ENCODE measurements at regions not wholly inside any gene's neighbourhood (a gene's known extent, or its start where the extent isn't known, plus 50 kb on each side); places are given as distances from the start of the nearest gene placed in this dataset.

DNA sequence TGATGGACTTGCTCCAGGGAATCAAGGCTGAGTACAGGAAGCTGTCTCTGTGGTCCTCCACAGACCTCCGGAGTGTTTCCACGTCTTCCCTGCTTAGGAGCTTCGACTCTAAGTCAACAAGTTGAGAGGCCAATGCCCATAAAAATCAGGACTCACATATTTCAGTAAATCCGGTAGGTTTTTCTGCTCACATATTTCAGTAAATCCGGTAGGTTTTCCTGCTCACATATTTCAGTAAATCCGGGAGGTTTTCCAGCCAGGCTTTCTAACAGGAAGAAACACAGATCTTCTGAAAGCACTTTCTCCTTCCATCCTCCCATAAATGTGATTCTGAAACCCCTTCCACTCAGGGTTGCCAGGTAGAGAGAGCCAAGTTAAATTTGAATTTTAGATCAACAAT, 340.1 kb upstream of the SHH start (continued):
- TF ChIP-seq STAT1 (IDR thresholded peaks at IDR 0.05; ENCODE audit: unreplicated experiment) (no peak), NANOG (IDR thresholded peaks at IDR 0.05; ENCODE audit: borderline replicate concordance) (no peak), EZH2 (IDR thresholded peaks at IDR 0.05; ENCODE audit: low read depth, unreplicated experiment) (no peak), ZNF331 (CRISPR knock-in tag; IDR thresholded peaks at IDR 0.05; ENCODE audit: low read depth) (no peak), CREB1 (CRISPR knock-in tag; IDR thresholded peaks at IDR 0.05; ENCODE audit: low read depth) (no peak), POLR2AphosphoS5 (IDR thresholded peaks at IDR 0.05; ENCODE audit: low read depth) (no peak), EZH2phosphoT487 (IDR thresholded peaks at IDR 0.05; ENCODE audit: unreplicated experiment) (no peak)
- TF ChIP-seq, protein P1, sequence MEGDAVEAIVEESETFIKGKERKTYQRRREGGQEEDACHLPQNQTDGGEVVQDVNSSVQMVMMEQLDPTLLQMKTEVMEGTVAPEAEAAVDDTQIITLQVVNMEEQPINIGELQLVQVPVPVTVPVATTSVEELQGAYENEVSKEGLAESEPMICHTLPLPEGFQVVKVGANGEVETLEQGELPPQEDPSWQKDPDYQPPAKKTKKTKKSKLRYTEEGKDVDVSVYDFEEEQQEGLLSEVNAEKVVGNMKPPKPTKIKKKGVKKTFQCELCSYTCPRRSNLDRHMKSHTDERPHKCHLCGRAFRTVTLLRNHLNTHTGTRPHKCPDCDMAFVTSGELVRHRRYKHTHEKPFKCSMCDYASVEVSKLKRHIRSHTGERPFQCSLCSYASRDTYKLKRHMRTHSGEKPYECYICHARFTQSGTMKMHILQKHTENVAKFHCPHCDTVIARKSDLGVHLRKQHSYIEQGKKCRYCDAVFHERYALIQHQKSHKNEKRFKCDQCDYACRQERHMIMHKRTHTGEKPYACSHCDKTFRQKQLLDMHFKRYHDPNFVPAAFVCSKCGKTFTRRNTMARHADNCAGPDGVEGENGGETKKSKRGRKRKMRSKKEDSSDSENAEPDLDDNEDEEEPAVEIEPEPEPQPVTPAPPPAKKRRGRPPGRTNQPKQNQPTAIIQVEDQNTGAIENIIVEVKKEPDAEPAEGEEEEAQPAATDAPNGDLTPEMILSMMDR (conservative IDR thresholded peaks at IDR 0.05; ENCODE audit: low read depth in 2 of 2): no peak
- TF ChIP-seq, protein P2, sequence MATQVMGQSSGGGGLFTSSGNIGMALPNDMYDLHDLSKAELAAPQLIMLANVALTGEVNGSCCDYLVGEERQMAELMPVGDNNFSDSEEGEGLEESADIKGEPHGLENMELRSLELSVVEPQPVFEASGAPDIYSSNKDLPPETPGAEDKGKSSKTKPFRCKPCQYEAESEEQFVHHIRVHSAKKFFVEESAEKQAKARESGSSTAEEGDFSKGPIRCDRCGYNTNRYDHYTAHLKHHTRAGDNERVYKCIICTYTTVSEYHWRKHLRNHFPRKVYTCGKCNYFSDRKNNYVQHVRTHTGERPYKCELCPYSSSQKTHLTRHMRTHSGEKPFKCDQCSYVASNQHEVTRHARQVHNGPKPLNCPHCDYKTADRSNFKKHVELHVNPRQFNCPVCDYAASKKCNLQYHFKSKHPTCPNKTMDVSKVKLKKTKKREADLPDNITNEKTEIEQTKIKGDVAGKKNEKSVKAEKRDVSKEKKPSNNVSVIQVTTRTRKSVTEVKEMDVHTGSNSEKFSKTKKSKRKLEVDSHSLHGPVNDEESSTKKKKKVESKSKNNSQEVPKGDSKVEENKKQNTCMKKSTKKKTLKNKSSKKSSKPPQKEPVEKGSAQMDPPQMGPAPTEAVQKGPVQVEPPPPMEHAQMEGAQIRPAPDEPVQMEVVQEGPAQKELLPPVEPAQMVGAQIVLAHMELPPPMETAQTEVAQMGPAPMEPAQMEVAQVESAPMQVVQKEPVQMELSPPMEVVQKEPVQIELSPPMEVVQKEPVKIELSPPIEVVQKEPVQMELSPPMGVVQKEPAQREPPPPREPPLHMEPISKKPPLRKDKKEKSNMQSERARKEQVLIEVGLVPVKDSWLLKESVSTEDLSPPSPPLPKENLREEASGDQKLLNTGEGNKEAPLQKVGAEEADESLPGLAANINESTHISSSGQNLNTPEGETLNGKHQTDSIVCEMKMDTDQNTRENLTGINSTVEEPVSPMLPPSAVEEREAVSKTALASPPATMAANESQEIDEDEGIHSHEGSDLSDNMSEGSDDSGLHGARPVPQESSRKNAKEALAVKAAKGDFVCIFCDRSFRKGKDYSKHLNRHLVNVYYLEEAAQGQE (IDR thresholded peaks at IDR 0.05; ENCODE audit: unreplicated experiment): no peak
- TF ChIP-seq, protein P3, sequence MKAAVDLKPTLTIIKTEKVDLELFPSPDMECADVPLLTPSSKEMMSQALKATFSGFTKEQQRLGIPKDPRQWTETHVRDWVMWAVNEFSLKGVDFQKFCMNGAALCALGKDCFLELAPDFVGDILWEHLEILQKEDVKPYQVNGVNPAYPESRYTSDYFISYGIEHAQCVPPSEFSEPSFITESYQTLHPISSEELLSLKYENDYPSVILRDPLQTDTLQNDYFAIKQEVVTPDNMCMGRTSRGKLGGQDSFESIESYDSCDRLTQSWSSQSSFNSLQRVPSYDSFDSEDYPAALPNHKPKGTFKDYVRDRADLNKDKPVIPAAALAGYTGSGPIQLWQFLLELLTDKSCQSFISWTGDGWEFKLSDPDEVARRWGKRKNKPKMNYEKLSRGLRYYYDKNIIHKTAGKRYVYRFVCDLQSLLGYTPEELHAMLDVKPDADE (IDR thresholded peaks at IDR 0.05): no peak

DNA sequence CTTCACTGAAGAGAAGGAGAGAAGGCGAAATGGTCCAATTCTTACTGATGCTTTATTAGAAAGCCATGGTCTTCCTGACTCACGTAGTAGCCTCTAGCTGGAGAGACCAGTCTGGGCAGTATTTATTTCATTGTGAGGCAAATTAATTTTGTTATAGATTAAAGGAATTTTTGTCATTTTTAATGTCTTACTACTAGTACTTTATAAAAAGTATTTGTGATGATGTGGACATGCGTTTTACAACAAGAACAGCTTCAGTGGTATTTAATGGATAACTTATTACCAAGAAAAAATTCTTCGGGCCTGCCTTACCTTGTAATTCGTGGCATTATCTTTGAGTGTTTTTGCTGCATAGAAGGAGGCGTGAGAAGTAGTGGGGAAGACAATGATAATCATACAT, 339.4 kb upstream of the SHH start:
- H2AFZ ChIP-seq: no peak overlapping the region
- H3F3A ChIP-seq (replicated peaks; ENCODE audit: low read depth): no peaks in the 10 kb centered on the region
- H3K9me3 Mint-ChIP-seq: peaks cover 7% of the 10 kb centered on the region
- H3K4me3 ChIP-seq: no peak overlapping the region
- H4K20me1 ChIP-seq (replicated peaks; ENCODE audit: insufficient read depth): no peaks in the 10 kb centered on the region
- no peaks in the 10 kb centered on the region for H3K36me3 ChIP-seq (ENCODE audit: insufficient read depth)
- no peaks in the 10 kb centered on the region for H3K9me2 ChIP-seq (ENCODE audit: insufficient read depth)
- ATAC-seq (no peak), DNase-seq (ENCODE audit: low spot score) (no peak)
- H3K79me2 ChIP-seq (replicated peaks; ENCODE audit: insufficient read depth): no peaks in the 10 kb centered on the region
- no peaks in the 10 kb centered on the region for H3K4me1 ChIP-seq (ENCODE audit: insufficient read depth)
- H3K27ac Mint-ChIP-seq: no peak overlapping the region
- no peak overlapping the region for H3K4me3 Mint-ChIP-seq
- H3K36me3 Mint-ChIP-seq (ENCODE audit: low read depth): no peaks in the 10 kb centered on the region
- peaks cover 11% of the 10 kb centered on the region for H3K27me3 Mint-ChIP-seq (ENCODE audit: insufficient read depth, low read depth, poor library complexity)
- H3K4me1 Mint-ChIP-seq: peaks cover 22% of the 10 kb centered on the region
- H3K27ac ChIP-seq (ENCODE audit: low read depth): no peak overlapping the region
- no peak overlapping the region for H3K4me2 ChIP-seq
- no peaks in the 10 kb centered on the region for H3K27me3 ChIP-seq (ENCODE audit: insufficient read depth)
- TF ChIP-seq, protein P4, sequence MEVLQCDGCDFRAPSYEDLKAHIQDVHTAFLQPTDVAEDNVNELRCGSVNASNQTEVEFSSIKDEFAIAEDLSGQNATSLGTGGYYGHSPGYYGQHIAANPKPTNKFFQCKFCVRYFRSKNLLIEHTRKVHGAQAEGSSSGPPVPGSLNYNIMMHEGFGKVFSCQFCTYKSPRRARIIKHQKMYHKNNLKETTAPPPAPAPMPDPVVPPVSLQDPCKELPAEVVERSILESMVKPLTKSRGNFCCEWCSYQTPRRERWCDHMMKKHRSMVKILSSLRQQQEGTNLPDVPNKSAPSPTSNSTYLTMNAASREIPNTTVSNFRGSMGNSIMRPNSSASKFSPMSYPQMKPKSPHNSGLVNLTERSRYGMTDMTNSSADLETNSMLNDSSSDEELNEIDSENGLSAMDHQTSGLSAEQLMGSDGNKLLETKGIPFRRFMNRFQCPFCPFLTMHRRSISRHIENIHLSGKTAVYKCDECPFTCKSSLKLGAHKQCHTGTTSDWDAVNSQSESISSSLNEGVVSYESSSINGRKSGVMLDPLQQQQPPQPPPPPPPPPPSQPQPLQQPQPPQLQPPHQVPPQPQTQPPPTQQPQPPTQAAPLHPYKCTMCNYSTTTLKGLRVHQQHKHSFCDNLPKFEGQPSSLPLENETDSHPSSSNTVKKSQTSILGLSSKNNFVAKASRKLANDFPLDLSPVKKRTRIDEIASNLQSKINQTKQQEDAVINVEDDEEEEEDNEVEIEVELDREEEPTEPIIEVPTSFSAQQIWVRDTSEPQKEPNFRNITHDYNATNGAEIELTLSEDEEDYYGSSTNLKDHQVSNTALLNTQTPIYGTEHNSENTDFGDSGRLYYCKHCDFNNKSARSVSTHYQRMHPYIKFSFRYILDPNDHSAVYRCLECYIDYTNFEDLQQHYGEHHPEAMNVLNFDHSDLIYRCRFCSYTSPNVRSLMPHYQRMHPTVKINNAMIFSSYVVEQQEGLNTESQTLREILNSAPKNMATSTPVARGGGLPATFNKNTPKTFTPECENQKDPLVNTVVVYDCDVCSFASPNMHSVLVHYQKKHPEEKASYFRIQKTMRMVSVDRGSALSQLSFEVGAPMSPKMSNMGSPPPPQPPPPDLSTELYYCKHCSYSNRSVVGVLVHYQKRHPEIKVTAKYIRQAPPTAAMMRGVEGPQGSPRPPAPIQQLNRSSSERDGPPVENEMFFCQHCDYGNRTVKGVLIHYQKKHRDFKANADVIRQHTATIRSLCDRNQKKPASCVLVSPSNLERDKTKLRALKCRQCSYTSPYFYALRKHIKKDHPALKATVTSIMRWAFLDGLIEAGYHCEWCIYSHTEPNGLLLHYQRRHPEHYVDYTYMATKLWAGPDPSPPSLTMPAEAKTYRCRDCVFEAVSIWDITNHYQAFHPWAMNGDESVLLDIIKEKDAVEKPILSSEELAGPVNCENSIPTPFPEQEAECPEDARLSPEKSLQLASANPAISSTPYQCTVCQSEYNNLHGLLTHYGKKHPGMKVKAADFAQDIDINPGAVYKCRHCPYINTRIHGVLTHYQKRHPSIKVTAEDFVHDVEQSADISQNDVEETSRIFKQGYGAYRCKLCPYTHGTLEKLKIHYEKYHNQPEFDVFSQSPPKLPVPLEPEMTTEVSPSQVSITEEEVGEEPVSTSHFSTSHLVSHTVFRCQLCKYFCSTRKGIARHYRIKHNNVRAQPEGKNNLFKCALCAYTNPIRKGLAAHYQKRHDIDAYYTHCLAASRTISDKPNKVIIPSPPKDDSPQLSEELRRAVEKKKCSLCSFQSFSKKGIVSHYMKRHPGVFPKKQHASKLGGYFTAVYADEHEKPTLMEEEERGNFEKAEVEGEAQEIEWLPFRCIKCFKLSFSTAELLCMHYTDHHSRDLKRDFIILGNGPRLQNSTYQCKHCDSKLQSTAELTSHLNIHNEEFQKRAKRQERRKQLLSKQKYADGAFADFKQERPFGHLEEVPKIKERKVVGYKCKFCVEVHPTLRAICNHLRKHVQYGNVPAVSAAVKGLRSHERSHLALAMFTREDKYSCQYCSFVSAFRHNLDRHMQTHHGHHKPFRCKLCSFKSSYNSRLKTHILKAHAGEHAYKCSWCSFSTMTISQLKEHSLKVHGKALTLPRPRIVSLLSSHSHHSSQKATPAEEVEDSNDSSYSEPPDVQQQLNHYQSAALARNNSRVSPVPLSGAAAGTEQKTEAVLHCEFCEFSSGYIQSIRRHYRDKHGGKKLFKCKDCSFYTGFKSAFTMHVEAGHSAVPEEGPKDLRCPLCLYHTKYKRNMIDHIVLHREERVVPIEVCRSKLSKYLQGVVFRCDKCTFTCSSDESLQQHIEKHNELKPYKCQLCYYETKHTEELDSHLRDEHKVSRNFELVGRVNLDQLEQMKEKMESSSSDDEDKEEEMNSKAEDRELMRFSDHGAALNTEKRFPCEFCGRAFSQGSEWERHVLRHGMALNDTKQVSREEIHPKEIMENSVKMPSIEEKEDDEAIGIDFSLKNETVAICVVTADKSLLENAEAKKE (CRISPR knock-in tag; IDR thresholded peaks at IDR 0.05): no peak
- TF ChIP-seq, protein P1 (conservative IDR thresholded peaks at IDR 0.05; ENCODE audit: low read depth in 2 of 2): no peak
- no peak for TF ChIP-seq STAT1 (IDR thresholded peaks at IDR 0.05; ENCODE audit: unreplicated experiment)

Measured in GM23338 (cell line).